ENCODE measurements at regions not wholly inside any gene's neighbourhood (a gene's known extent, or its start where the extent isn't known, plus 50 kb on each side); places are given as distances from the start of the nearest gene placed in this dataset. TPM values are rescaled to one million over a fixed set of nuclear protein-coding genes. Genes with fewer than 3 reads are reported as not detected.

- no peak for DNase-seq (ENCODE audit: low read depth)
- H3K4me3 ChIP-seq (ENCODE audit: low read depth, low read length): no peak overlapping the region
- TF ChIP-seq CTCF (IDR thresholded peaks at IDR 0.05; ENCODE audit: insufficient read depth, low read length): no peak
These were observed 51.8 kb upstream of the CCDC54 start for GRCh38 chr3:107325446-107325845.

Small RNA genes lying in the stretch of these regions (small RNA-seq; reads per million reads assigned to genes)
- gene MTCO1P35 (not detected), gene MTND6P6 (not detected), gene RF00019 (not detected), gene RNU6-1308P (not detected)
